ENCODE measurements at regions not wholly inside any gene's neighbourhood (a gene's known extent, or its start where the extent isn't known, plus 50 kb on each side); places are given as distances from the start of the nearest gene placed in this dataset.
"Not testable (repeated sequence)": the region's sequence is repeated elsewhere in the genome, so short reads cannot be mapped to it uniquely, and the experiment has no call there.

DNA sequence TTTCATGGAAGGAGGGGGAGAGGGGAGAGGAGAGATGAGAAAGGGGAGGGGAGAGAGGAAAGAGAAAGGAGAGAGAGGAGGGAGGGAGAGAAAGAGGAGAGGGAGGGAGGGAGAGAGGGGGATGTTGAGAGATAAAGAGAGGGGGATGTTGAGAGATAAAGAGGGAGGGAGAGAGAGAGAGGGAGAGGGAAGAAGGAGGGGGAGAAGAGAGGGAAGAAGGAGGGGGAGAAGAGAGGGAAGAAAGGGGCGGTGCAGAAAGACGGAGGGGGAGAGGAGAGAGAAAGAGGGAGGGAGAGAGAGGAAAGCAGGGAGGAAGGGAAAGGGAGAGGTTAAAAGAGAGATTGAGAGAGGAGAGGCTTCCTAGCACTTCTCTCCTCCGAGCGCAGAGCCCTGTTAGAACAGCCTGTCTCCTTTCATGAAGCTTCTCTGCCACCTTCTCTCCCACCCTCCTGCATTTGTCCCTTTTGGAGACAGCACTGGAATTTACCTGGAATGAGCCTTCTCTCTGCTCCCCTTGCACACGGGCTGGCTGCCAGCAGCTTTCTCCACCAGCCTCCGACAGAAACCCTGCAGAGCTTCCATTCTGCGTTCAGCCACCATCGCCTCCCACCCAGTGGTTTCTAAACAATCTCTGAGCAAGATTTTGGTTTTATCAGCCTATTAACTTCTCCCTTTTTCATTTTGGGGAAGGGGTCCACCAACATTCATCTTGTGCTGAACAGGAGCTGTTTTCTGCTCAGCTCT, 74.0 kb upstream of the CARD11 start:
- in situ Hi-C loops (cut with MboI; ENCODE audit: low pct_ligation_motif_present in 1 of 4, low pct_unique_long_range_greater_than_20kb in 1 of 4, low sequenced_read_pairs in 3 of 4): no loop called here
- peaks cover 3 to 4% of the 10 kb centered on the region in 2 donors for H3K9me3 ChIP-seq
- no peak overlapping the region for H3K27ac ChIP-seq
- 13 to 47% methylated on average over 3 to 8 of the region's 8 CpGs for WGBS, 2 donors (ENCODE audit: low coverage in 1 of 2)
- no peaks in the 10 kb centered on the region for H3K36me3 ChIP-seq
- intact Hi-C loops (cut with DNase I; ENCODE audit: low total_unique reads): no loop called here
- no peaks in the 10 kb centered on the region for H3K27me3 ChIP-seq
- H3K4me3 ChIP-seq: no peak overlapping the region
- DNase-seq: no peak
- TF ChIP-seq POLR2AphosphoS5 (IDR thresholded peaks at IDR 0.05): no peak
- TF ChIP-seq POLR2A (IDR thresholded peaks at IDR 0.05): no peak
- no peak for TF ChIP-seq EP300 (IDR thresholded peaks at IDR 0.05; ENCODE audit: low read depth)
- TF ChIP-seq, protein P1, sequence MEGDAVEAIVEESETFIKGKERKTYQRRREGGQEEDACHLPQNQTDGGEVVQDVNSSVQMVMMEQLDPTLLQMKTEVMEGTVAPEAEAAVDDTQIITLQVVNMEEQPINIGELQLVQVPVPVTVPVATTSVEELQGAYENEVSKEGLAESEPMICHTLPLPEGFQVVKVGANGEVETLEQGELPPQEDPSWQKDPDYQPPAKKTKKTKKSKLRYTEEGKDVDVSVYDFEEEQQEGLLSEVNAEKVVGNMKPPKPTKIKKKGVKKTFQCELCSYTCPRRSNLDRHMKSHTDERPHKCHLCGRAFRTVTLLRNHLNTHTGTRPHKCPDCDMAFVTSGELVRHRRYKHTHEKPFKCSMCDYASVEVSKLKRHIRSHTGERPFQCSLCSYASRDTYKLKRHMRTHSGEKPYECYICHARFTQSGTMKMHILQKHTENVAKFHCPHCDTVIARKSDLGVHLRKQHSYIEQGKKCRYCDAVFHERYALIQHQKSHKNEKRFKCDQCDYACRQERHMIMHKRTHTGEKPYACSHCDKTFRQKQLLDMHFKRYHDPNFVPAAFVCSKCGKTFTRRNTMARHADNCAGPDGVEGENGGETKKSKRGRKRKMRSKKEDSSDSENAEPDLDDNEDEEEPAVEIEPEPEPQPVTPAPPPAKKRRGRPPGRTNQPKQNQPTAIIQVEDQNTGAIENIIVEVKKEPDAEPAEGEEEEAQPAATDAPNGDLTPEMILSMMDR (IDR thresholded peaks at IDR 0.05): no peak
- no peaks in the 10 kb centered on the region for H3K4me1 ChIP-seq

DNA sequence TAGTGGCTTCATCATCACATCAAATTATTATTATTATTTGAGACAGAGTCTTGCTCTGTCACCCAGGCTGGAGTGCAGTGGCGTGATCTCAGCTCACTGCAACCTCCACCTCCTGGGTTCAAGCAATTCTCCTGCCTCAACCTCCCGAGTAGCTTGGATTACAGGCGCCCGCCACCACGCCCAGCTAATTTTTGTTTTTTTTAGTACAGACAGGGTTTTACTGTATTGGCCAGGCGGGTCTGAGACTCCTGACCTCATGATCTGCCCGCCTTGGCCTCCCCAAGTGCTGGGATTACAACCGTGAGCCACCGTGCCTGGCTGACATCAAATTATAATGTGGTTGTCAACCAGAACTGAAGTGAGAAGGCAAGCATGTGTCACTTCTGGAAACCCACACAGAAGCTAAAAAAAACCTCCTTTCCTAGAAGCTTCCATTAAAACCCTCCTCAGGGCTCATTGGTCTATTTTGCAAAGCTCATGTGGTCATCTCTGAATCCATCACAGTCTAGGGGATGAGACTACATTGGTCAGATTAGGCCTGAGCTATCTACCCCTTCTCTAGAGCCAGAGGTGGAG, 75.8 kb upstream of the CARD11 start:
- H3K4me1 ChIP-seq; H3K4me3 ChIP-seq; in situ Hi-C loops (cut with MboI; ENCODE audit: low pct_ligation_motif_present in 1 of 4, low pct_unique_long_range_greater_than_20kb in 1 of 4, low sequenced_read_pairs in 3 of 4); H3K27ac ChIP-seq; intact Hi-C loops (cut with DNase I; ENCODE audit: low total_unique reads); H3K36me3 ChIP-seq; H3K9me3 ChIP-seq; DNase-seq; H3K27me3 ChIP-seq: not testable (repeated sequence)
- 42 to 80% methylated on average over 4 to 9 of the region's 9 CpGs for WGBS, 2 donors (ENCODE audit: low coverage in 1 of 2)

DNA sequence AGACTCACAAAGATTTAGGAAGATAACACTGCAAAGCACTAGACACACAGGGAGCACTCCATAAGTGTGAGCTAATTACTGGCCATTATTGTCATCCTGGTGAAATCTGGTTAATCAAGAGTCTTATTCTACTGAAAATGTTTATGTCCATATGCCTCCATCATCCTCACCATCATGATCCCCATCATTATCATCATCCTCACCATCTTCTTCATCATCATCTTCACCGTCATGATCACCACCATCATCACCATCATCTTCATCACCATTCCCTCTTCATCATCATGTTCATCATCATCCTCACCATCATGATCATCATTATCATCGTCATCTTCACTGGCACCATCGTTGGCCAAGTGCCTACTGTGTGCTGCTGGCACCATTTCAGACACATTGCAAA, 76.3 kb upstream of the CARD11 start:
- no peaks in the 10 kb centered on the region for H3K4me1 ChIP-seq
- H3K9me3 ChIP-seq: peaks cover 3 to 4% of the 10 kb centered on the region in 2 donors
- no peak overlapping the region for H3K4me3 ChIP-seq
- in situ Hi-C loops (cut with MboI; ENCODE audit: low pct_ligation_motif_present in 1 of 4, low pct_unique_long_range_greater_than_20kb in 1 of 4, low sequenced_read_pairs in 3 of 4) (no loop called here), intact Hi-C loops (cut with DNase I; ENCODE audit: low total_unique reads) (no loop called here)
- 58 to 70% methylated on average over 2 to 3 of the region's 3 CpGs for WGBS, 2 donors (ENCODE audit: low coverage in 1 of 2)
- no peak for DNase-seq
- H3K36me3 ChIP-seq: no peaks in the 10 kb centered on the region
- no peak for TF ChIP-seq POLR2A (IDR thresholded peaks at IDR 0.05)
- no peak for TF ChIP-seq EP300 (IDR thresholded peaks at IDR 0.05; ENCODE audit: low read depth)
- TF ChIP-seq, protein P1 (IDR thresholded peaks at IDR 0.05): no peak
- TF ChIP-seq POLR2AphosphoS5 (IDR thresholded peaks at IDR 0.05): no peak
- no peak overlapping the region for H3K27ac ChIP-seq
- no peaks in the 10 kb centered on the region for H3K27me3 ChIP-seq

DNA sequence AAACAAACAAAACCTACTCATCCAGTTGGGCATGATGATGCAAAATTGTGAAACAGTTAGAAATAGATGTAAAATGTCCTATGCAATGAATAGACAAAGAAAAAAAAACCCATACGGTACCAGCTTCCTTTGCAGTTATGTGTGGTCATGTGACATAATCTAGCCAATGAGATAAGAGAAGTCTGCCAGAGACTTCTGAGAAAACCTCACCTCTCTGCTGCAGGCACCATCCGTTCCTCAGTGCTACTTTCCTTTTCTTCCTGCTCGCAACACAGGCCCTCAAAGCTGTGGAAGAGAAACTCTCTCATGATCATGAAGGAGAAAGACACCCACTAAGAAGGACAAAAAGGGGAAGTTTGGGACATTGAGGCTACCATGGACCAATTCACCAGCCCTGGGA, 76.8 kb upstream of the CARD11 start:
- 85 to 100% methylated on average over 3 of the region's 3 CpGs for WGBS, 2 donors (ENCODE audit: low coverage in 1 of 2)
- intact Hi-C loops (cut with DNase I; ENCODE audit: low total_unique reads) (no loop called here), in situ Hi-C loops (cut with MboI; ENCODE audit: low pct_ligation_motif_present in 1 of 4, low pct_unique_long_range_greater_than_20kb in 1 of 4, low sequenced_read_pairs in 3 of 4) (no loop called here)
- H3K4me3 ChIP-seq: no peak overlapping the region
- no peaks in the 10 kb centered on the region for H3K36me3 ChIP-seq
- no peaks in the 10 kb centered on the region for H3K4me1 ChIP-seq
- TF ChIP-seq, protein P1 (IDR thresholded peaks at IDR 0.05): no peak
- TF ChIP-seq POLR2AphosphoS5 (IDR thresholded peaks at IDR 0.05) (no peak), POLR2A (IDR thresholded peaks at IDR 0.05) (no peak), EP300 (IDR thresholded peaks at IDR 0.05; ENCODE audit: low read depth) (no peak)
- DNase-seq: no peak
- H3K27me3 ChIP-seq: no peaks in the 10 kb centered on the region
- H3K27ac ChIP-seq: no peak overlapping the region
- H3K9me3 ChIP-seq: peaks cover 3 to 4% of the 10 kb centered on the region in 2 donors
